ENCODE measurements at regions not wholly inside any gene's neighbourhood (a gene's known extent, or its start where the extent isn't known, plus 50 kb on each side); places are given as distances from the start of the nearest gene placed in this dataset.
"Not testable (repeated sequence)": the region's sequence is repeated elsewhere in the genome, so short reads cannot be mapped to it uniquely, and the experiment has no call there.

DNA sequence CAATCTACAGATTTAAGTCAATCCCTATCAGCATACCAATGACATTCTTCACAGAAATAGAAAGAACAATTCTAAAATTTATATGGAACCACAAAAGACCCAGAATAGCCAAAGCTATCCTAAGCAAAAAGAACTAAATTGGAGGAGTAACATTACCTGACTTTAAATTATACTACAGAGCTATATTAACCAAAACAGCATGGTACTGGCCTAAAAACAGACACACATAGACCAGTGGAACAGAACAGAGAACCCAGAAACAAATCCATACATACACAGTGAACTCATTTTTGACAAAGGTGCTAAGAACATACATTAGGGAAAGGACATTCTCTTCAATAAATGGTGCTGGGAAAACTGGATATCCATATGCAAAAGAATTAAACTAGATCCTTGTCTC is 68.6 kb upstream of the HES1 start:
- TF ChIP-seq, protein P1, sequence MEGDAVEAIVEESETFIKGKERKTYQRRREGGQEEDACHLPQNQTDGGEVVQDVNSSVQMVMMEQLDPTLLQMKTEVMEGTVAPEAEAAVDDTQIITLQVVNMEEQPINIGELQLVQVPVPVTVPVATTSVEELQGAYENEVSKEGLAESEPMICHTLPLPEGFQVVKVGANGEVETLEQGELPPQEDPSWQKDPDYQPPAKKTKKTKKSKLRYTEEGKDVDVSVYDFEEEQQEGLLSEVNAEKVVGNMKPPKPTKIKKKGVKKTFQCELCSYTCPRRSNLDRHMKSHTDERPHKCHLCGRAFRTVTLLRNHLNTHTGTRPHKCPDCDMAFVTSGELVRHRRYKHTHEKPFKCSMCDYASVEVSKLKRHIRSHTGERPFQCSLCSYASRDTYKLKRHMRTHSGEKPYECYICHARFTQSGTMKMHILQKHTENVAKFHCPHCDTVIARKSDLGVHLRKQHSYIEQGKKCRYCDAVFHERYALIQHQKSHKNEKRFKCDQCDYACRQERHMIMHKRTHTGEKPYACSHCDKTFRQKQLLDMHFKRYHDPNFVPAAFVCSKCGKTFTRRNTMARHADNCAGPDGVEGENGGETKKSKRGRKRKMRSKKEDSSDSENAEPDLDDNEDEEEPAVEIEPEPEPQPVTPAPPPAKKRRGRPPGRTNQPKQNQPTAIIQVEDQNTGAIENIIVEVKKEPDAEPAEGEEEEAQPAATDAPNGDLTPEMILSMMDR (conservative IDR thresholded peaks at IDR 0.05 in 1 of 2, IDR thresholded peaks at IDR 0.05 in 1 of 2; ENCODE audit: extremely low read depth in 1 of 2, insufficient read depth in 1 of 2, low read depth in 1 of 2, low read length in 2 of 2), result not testable (repeated sequence)
- TF ChIP-seq EZH2 (IDR thresholded peaks at IDR 0.05; ENCODE audit: borderline replicate concordance, low read length), result not testable (repeated sequence)
